ENCODE measurements at regions not wholly inside any gene's neighbourhood (a gene's known extent, or its start where the extent isn't known, plus 50 kb on each side); places are given as distances from the start of the nearest gene placed in this dataset.

DNA sequence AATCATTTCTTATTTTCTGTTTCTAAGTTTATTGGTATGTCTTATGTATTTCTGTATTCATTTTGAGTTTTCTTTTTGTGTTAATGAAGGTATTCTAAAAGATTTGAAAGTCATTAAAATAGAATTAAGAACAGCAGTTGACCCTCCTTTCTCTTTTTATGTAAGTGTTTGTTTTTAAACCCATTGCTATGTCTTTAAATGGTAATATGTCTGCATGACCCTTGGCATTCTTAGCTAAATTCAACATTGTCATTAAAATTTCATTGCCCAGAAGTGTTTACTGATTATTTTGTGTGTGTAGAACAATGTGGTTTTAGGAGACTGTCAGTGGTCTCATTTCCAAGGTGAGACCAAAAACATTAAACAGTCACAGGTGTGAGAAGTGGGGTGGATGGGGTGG is 197.8 kb downstream of the PCDH7 start:
- H3K27me3 ChIP-seq (ENCODE audit: control insufficient read depth, insufficient read depth, low read length): no peaks in the 10 kb centered on the region
- H3K4me1 ChIP-seq: no peaks in the 10 kb centered on the region
- no peak overlapping the region for H3K9ac ChIP-seq
- no peak overlapping the region for H2AFZ ChIP-seq
- no peaks in the 10 kb centered on the region for H3K36me3 ChIP-seq (ENCODE audit: control insufficient read depth, insufficient read depth, low read length)
- H3K4me3 ChIP-seq (ENCODE audit: low read depth, low read length): no peak overlapping the region
- H3K27ac ChIP-seq: no peak overlapping the region
- H3K4me2 ChIP-seq (ENCODE audit: low read length): no peak overlapping the region
- H3K9me3 ChIP-seq (ENCODE audit: control insufficient read depth, low read length): no peaks in the 10 kb centered on the region
- no peaks in the 10 kb centered on the region for H3K79me2 ChIP-seq
- TF ChIP-seq, protein P1, sequence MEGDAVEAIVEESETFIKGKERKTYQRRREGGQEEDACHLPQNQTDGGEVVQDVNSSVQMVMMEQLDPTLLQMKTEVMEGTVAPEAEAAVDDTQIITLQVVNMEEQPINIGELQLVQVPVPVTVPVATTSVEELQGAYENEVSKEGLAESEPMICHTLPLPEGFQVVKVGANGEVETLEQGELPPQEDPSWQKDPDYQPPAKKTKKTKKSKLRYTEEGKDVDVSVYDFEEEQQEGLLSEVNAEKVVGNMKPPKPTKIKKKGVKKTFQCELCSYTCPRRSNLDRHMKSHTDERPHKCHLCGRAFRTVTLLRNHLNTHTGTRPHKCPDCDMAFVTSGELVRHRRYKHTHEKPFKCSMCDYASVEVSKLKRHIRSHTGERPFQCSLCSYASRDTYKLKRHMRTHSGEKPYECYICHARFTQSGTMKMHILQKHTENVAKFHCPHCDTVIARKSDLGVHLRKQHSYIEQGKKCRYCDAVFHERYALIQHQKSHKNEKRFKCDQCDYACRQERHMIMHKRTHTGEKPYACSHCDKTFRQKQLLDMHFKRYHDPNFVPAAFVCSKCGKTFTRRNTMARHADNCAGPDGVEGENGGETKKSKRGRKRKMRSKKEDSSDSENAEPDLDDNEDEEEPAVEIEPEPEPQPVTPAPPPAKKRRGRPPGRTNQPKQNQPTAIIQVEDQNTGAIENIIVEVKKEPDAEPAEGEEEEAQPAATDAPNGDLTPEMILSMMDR (IDR thresholded peaks at IDR 0.05): no peak

DNA sequence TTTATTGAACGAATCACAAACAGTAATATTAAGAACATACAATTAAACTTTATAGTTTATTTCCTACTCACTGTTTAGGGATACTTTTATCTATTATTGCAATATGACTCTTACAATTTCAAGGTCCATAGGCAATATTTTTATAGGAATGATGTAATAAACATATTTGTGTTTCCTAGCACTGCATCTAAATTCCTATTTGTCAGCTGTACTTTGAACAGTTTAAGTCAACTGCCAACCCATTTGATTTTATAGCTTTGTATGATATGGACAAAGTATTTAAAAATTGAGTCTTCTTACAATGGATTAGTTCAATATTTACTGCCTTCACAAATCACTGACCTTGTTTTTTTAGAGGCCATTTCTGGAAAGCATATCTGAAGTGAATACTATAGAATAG is 199.3 kb downstream of the PCDH7 start:
- no peak overlapping the region for H3K4me3 ChIP-seq (ENCODE audit: low read depth, low read length)

DNA sequence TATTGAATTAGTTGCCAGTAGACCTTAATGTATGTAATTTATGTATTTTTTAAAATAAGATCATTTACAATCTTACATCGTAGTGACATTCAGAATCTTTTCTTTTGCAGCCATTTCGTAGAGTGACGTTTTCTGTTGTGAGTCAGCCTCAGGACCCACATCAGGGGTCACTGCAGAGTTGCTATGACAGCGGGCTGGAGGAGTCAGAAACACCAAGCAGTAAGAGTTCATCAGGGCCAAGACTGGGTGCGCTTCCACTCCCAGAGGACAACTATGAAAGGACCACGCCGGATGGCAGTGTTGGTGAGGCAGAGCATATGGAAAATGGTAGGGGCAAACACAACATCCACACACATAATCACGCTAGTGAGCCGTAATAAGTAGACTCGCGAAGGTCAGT is 199.9 kb downstream of the PCDH7 start:
- Histone ChIP-seq H3K27ac (no peak overlapping the region), H3K4me3 (ENCODE audit: low read depth, low read length) (no peak overlapping the region), H2AFZ (no peak overlapping the region), H3K9me3 (ENCODE audit: control insufficient read depth, low read length) (no peaks in the 10 kb centered on the region), H3K36me3 (ENCODE audit: control insufficient read depth, insufficient read depth, low read length) (no peaks in the 10 kb centered on the region), H3K4me2 (ENCODE audit: low read length) (no peak overlapping the region), H3K4me1 (no peaks in the 10 kb centered on the region), H3K9ac (no peak overlapping the region), H3K27me3 (ENCODE audit: control insufficient read depth, insufficient read depth, low read length) (no peaks in the 10 kb centered on the region), H3K79me2 (no peaks in the 10 kb centered on the region)
- TF ChIP-seq, protein P1 (IDR thresholded peaks at IDR 0.05): no peak

More for the DNA sequence above, 199.3 kb downstream of the PCDH7 start:
- H3K4me2 ChIP-seq (ENCODE audit: low read length): no peak overlapping the region
- no peaks in the 10 kb centered on the region for H3K9me3 ChIP-seq (ENCODE audit: control insufficient read depth, low read length)
- H3K9ac ChIP-seq: no peak overlapping the region
- H3K79me2 ChIP-seq: no peaks in the 10 kb centered on the region
- no peak overlapping the region for H3K27ac ChIP-seq
- no peak overlapping the region for H2AFZ ChIP-seq
- no peaks in the 10 kb centered on the region for H3K36me3 ChIP-seq (ENCODE audit: control insufficient read depth, insufficient read depth, low read length)
- TF ChIP-seq, protein P1 (IDR thresholded peaks at IDR 0.05): no peak
- no peaks in the 10 kb centered on the region for H3K27me3 ChIP-seq (ENCODE audit: control insufficient read depth, insufficient read depth, low read length)
- no peaks in the 10 kb centered on the region for H3K4me1 ChIP-seq

DNA sequence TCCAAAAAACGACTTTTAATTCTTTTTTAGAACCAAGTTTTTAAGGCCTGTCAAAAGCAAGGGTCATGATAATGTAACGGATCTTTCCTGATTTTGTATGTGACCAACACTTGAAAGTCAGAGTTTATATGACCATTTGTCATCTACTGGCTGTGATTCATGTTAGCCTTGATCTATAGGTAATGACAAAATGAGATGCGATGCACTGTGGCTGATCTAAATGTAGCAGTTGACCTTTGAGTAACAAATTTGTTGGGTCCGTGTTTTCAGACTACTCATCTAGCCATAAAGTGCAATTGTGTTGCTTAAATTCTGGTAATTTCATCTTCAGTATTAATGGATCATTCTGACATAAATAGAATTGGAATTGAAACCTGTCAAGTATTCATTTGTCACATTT is 202.5 kb downstream of the PCDH7 start:
- Histone ChIP-seq H3K4me3 (ENCODE audit: low read depth, low read length) (no peak overlapping the region), H3K27me3 (ENCODE audit: control insufficient read depth, insufficient read depth, low read length) (no peaks in the 10 kb centered on the region), H2AFZ (no peak overlapping the region), H3K27ac (no peak overlapping the region), H3K9ac (no peak overlapping the region), H3K36me3 (ENCODE audit: control insufficient read depth, insufficient read depth, low read length) (no peaks in the 10 kb centered on the region), H3K4me2 (ENCODE audit: low read length) (no peak overlapping the region), H3K4me1 (no peaks in the 10 kb centered on the region), H3K9me3 (ENCODE audit: control insufficient read depth, low read length) (no peaks in the 10 kb centered on the region), H3K79me2 (no peaks in the 10 kb centered on the region)
- TF ChIP-seq, protein P1 (IDR thresholded peaks at IDR 0.05): no peak

DNA sequence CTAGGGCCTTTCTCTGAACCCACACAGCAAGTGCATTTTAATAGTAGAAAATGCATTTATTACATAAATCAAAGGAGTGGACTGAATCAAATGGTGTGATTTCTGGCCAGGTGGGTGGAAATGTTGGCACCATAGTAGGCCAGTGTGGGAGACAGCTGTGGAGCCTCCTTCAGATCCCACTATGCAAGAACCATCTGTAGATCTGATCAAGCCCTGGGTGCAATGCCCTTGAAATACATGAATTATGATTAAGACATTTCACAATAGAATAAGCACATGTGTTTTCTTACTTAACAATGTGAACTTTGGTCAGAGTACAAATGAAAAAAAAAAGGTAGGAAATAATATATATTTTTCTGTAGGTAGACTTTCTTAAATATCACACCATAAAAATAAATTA is 204.3 kb downstream of the PCDH7 start:
- Histone ChIP-seq H3K4me2 (ENCODE audit: low read length) (no peak overlapping the region), H3K4me1 (no peaks in the 10 kb centered on the region), H2AFZ (no peak overlapping the region), H3K79me2 (no peaks in the 10 kb centered on the region), H3K9me3 (ENCODE audit: control insufficient read depth, low read length) (no peaks in the 10 kb centered on the region), H3K27me3 (ENCODE audit: control insufficient read depth, insufficient read depth, low read length) (no peaks in the 10 kb centered on the region), H3K36me3 (ENCODE audit: control insufficient read depth, insufficient read depth, low read length) (no peaks in the 10 kb centered on the region), H3K27ac (no peak overlapping the region), H3K9ac (no peak overlapping the region), H3K4me3 (ENCODE audit: low read depth, low read length) (no peak overlapping the region)
- TF ChIP-seq, protein P1 (IDR thresholded peaks at IDR 0.05): no peak
